Mesothelial cell of epicardium (in vitro differentiated cells): ENCODE measurements at regions not wholly inside any gene's neighbourhood (a gene's known extent, or its start where the extent isn't known, plus 50 kb on each side); places are given as distances from the start of the nearest gene placed in this dataset.
"Not testable (repeated sequence)": the region's sequence is repeated elsewhere in the genome, so short reads cannot be mapped to it uniquely, and the experiment has no call there.

Source experiments
- DNase-seq, 2 experiments: peaks; one replicate each; pipeline ENCODE4 v3.0.0; 2021; ENCODE audit warnings: low spot score in 2 of 2; ENCODE audit not compliant: unreplicated experiment in 2 of 2
- H3K27ac Mint-ChIP-seq: 2 replicates; pipeline ENCODE4 v1.8.0; 2021; ENCODE audit warnings: mixed read lengths
- H3K27me3 Mint-ChIP-seq: 2 replicates; pipeline ENCODE4 v1.8.0; 2021; ENCODE audit warnings: low read depth, mixed read lengths
- H3K36me3 Mint-ChIP-seq: 2 replicates; pipeline ENCODE4 v1.8.0; 2021; ENCODE audit warnings: mixed read lengths
- H3K4me1 Mint-ChIP-seq: 2 replicates; pipeline ENCODE4 v1.8.0; 2021; ENCODE audit warnings: mixed read lengths
- H3K4me3 Mint-ChIP-seq: 2 replicates; pipeline ENCODE4 v1.8.0; 2021; ENCODE audit warnings: mild to moderate bottlenecking, moderate library complexity, mixed read lengths
- H3K9me3 Mint-ChIP-seq: 2 replicates; pipeline ENCODE4 v1.8.0; 2021; ENCODE audit warnings: mixed read lengths
- CTCF ChIP-seq: fragments of 200-600 bp; sonication (generic); IDR thresholded peaks from one replicate; pipeline ENCODE4 v1.5.0; 2021; ENCODE audit warnings: antibody characterized with exemption; ENCODE audit not compliant: unreplicated experiment

DNA sequence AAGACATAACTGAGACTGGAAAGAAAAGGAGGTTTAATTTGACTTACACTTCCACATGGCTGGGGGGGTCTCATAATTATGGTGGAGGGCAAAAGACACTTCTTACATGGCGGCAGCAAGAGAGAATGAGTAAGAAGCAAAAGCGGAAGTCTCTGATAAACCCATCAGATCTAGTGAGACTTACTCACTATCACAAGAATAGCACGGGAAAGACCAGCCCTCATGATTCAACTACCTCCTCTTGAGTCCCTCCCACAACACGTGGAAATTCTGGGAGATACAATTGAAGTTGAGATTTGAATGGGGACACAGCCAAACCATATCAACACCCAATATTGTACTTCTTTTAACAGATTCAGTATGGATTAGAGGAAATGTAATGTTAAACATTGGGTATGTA is 646.6 kb downstream of the ANKRD50 start:
- no peak for DNase-seq
- Mint-ChIP-seq H3K4me1 (peaks cover 7% of the 10 kb centered on the region), H3K27ac (no peak overlapping the region), H3K9me3 (peaks cover 29% of the 10 kb centered on the region), H3K36me3 (peaks cover 12% of the 10 kb centered on the region), H3K4me3 (no peak overlapping the region), H3K27me3 (no peaks in the 10 kb centered on the region)
- TF ChIP-seq CTCF, result no peak

- H3K36me3 Mint-ChIP-seq, result peaks cover 17% of the 10 kb centered on the region
- H3K27ac Mint-ChIP-seq, result no peak overlapping the region
- peaks cover 3% of the 10 kb centered on the region for H3K4me1 Mint-ChIP-seq
- no peak for TF ChIP-seq CTCF
- H3K9me3 Mint-ChIP-seq, result peaks cover 36% of the 10 kb centered on the region
- H3K4me3 Mint-ChIP-seq, result no peak overlapping the region
- DNase-seq, result no peak
- H3K27me3 Mint-ChIP-seq, result no peaks in the 10 kb centered on the region
These were observed 645.9 kb downstream of the ANKRD50 start for GRCh38 chr4:124066595-124066994.

GRCh38 chr4:124067046-124067445 is 645.5 kb downstream of the ANKRD50 start:
- no peaks in the 10 kb centered on the region for H3K27me3 Mint-ChIP-seq
- DNase-seq, result no peak
- H3K27ac Mint-ChIP-seq, result no peak overlapping the region

GRCh38 chr4:124070688-124071484 is 641.6 kb downstream of the ANKRD50 start:
- H3K4me3 Mint-ChIP-seq, result no peak overlapping the region

More at GRCh38 chr4:124067046-124067445, 645.5 kb downstream of the ANKRD50 start:
- peaks cover 3% of the 10 kb centered on the region for H3K4me1 Mint-ChIP-seq
- H3K9me3 Mint-ChIP-seq, result peaks cover 40% of the 10 kb centered on the region
- H3K4me3 Mint-ChIP-seq, result no peak overlapping the region
- TF ChIP-seq CTCF, result no peak
- H3K36me3 Mint-ChIP-seq, result peaks cover 20% of the 10 kb centered on the region

GRCh38 chr4:124075276-124075675 is 637.3 kb downstream of the ANKRD50 start:
- H3K27ac Mint-ChIP-seq, H3K4me3 Mint-ChIP-seq, H3K27me3 Mint-ChIP-seq, DNase-seq, H3K4me1 Mint-ChIP-seq: not testable (repeated sequence)
- peaks cover 34% of the 10 kb centered on the region for H3K36me3 Mint-ChIP-seq
- peaks cover 72% of the 10 kb centered on the region for H3K9me3 Mint-ChIP-seq

More at GRCh38 chr4:124070688-124071484, 641.6 kb downstream of the ANKRD50 start:
- Mint-ChIP-seq H3K36me3 (peaks cover 32% of the 10 kb centered on the region), H3K27ac (no peak overlapping the region), H3K9me3 (peaks cover 58% of the 10 kb centered on the region), H3K27me3 (no peaks in the 10 kb centered on the region), H3K4me1 (no peaks in the 10 kb centered on the region)
- no peak for DNase-seq
- TF ChIP-seq CTCF, result no peak

DNA sequence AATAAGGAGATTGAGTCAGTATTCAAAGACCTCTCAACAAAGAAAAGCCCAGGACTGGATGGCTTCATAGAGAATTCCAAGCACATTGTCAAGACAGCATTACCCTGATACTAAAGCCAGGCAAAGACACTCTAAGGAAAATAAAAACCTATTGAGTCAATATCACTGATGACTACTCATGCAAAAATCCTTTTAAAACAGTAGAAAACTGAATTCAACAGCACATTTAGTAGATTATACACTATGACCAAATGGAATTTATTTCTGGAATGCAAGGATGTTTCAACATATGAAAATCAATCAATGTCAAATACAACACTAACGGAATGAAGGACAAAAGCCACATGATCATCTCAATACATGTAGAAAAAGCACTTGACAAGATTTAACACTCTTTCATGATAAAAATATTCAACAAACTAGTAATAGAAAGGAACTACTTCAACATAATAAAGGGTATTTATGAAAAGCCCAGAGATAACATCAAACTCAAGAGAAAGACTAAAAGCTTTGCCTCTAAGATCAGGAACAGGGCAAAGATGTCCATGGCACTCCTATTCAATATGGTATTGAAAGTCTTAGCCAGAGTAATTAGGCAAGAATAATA is 633.3 kb downstream of the ANKRD50 start:
- no peak for TF ChIP-seq CTCF
- Mint-ChIP-seq H3K27me3 (no peaks in the 10 kb centered on the region), H3K4me3 (no peak overlapping the region), H3K36me3 (peaks cover 21% of the 10 kb centered on the region), H3K27ac (no peak overlapping the region), H3K9me3 (peaks cover 61% of the 10 kb centered on the region), H3K4me1 (no peaks in the 10 kb centered on the region)
- no peak for DNase-seq
